ENCODE measurements at regions not wholly inside any gene's neighbourhood (a gene's known extent, or its start where the extent isn't known, plus 50 kb on each side); places are given as distances from the start of the nearest gene placed in this dataset.

DNA sequence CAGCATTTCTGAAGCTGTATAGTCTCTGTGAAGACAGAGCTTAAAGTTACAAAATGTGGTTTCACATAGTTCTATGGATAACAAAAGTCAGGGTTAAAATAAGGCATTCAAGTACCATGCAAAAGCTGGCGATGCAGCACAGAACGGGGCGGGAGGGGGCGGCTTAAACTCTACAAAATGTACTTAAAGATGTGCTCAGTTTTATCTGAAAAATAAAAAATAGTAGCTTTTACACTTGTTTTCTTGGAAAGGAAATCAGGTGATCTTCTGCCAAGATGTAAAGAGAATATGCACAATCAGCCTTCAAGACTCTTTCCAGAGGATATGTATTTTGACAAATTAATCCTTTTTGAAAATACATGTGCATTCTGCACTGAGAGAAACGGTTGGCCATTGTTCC lies 301.7 kb upstream of the EMCN start:
- Mint-ChIP-seq H3K27me3 (ENCODE audit: low read depth) (no peaks in the 10 kb centered on the region), H3K27ac (ENCODE audit: unreplicated experiment) (no peak overlapping the region), H3K4me3 (no peak overlapping the region), H3K36me3 (ENCODE audit: low read depth) (no peaks in the 10 kb centered on the region), H3K4me1 (peaks cover 8% of the 10 kb centered on the region), H3K9me3 (peaks cover 6% of the 10 kb centered on the region)
- DNase-seq (ENCODE audit: low read depth, low spot score) = no peak
- TF ChIP-seq, protein P1, sequence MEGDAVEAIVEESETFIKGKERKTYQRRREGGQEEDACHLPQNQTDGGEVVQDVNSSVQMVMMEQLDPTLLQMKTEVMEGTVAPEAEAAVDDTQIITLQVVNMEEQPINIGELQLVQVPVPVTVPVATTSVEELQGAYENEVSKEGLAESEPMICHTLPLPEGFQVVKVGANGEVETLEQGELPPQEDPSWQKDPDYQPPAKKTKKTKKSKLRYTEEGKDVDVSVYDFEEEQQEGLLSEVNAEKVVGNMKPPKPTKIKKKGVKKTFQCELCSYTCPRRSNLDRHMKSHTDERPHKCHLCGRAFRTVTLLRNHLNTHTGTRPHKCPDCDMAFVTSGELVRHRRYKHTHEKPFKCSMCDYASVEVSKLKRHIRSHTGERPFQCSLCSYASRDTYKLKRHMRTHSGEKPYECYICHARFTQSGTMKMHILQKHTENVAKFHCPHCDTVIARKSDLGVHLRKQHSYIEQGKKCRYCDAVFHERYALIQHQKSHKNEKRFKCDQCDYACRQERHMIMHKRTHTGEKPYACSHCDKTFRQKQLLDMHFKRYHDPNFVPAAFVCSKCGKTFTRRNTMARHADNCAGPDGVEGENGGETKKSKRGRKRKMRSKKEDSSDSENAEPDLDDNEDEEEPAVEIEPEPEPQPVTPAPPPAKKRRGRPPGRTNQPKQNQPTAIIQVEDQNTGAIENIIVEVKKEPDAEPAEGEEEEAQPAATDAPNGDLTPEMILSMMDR (conservative IDR thresholded peaks at IDR 0.05) = no peak

DNA sequence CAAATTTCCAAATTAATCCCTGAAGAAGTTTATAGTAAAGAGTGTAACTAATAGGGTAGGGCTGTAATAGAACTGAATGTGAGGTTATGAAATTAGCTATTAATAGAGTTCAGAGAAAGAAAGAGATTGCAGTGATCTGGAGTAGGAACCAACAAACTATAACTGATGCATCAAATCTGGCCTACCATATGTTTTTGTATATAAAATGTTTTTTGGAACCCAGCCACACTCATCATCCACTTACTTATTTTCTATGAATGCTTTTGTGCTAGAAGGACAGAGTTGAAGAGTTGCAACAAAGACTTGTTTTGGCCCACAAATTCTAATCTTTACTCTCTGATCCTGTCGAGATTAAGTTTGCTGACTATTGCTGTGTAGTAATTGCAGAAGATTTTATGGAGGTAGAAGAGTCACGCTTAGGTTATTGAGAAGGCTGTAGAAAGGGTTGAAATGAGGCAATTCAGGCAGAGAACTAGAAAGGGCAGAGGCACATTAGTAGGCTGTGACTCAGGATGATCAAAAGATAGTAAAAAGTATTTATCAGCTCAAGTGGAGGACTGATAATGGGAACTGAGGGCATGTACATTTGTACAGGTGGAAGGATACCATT lies 298.7 kb upstream of the EMCN start:
- TF ChIP-seq, protein P1 (conservative IDR thresholded peaks at IDR 0.05) = no peak
- Mint-ChIP-seq H3K27ac (ENCODE audit: unreplicated experiment) (peak overlapping the region; percentile 73), H3K36me3 (ENCODE audit: low read depth) (no peaks in the 10 kb centered on the region), H3K9me3 (peaks cover 5% of the 10 kb centered on the region), H3K4me1 (no peaks in the 10 kb centered on the region), H3K4me3 (no peak overlapping the region), H3K27me3 (ENCODE audit: low read depth) (no peaks in the 10 kb centered on the region)
- DNase-seq (ENCODE audit: low read depth, low spot score) = no peak

DNA sequence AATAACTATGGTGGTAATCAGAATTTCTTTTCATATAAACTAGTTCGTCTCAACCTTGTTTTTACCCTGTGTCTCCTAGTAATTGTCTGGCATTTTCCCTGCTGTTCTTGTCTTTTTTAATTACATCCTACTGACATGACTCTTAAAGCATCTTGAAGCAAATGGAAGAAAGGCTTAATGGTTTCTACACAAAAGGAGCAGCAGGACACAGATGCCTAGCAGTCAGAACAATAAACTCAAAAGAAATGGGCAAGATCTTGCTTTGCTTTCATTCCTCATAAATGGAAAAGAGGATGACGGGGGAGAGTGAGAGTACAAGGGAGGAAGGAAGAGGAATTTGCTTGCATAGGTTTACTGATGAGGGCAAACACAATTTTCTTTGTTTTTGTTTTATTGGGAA lies 293.2 kb upstream of the EMCN start:
- no peak overlapping the region for H3K4me3 Mint-ChIP-seq
- no peaks in the 10 kb centered on the region for H3K27me3 Mint-ChIP-seq (ENCODE audit: low read depth)
- H3K27ac Mint-ChIP-seq (ENCODE audit: unreplicated experiment) = no peak overlapping the region
- H3K36me3 Mint-ChIP-seq (ENCODE audit: low read depth) = no peaks in the 10 kb centered on the region
- DNase-seq (ENCODE audit: low read depth, low spot score) = no peak
- TF ChIP-seq, protein P1 (conservative IDR thresholded peaks at IDR 0.05) = no peak
- peaks cover 3% of the 10 kb centered on the region for H3K9me3 Mint-ChIP-seq
- peaks cover 6% of the 10 kb centered on the region for H3K4me1 Mint-ChIP-seq

DNA sequence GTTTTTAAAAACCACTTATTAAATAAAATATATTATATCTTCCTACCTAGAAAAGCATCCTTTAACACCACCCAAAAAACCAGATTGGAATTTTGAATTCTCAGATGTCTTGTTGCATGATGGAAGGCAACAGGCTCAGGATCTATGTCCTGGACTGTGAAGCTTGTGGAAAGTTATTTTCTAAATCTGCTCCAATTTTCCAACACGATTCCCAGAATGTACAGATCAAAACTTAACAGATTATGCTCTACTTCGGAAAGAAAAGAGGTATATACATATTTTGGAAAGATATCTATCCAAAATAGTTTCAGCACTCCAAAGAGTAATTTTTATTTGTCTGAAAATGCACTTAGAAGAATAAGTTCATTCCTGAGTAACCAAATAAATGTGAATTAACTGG lies 291.7 kb upstream of the EMCN start:
- H3K9me3 Mint-ChIP-seq = peaks cover 3% of the 10 kb centered on the region
- H3K36me3 Mint-ChIP-seq (ENCODE audit: low read depth) = no peaks in the 10 kb centered on the region
- no peak for DNase-seq (ENCODE audit: low read depth, low spot score)
- peaks cover 6% of the 10 kb centered on the region for H3K4me1 Mint-ChIP-seq
- TF ChIP-seq, protein P1 (conservative IDR thresholded peaks at IDR 0.05) = no peak
- no peak overlapping the region for H3K27ac Mint-ChIP-seq (ENCODE audit: unreplicated experiment)
- no peak overlapping the region for H3K4me3 Mint-ChIP-seq
- H3K27me3 Mint-ChIP-seq (ENCODE audit: low read depth) = no peaks in the 10 kb centered on the region

DNA sequence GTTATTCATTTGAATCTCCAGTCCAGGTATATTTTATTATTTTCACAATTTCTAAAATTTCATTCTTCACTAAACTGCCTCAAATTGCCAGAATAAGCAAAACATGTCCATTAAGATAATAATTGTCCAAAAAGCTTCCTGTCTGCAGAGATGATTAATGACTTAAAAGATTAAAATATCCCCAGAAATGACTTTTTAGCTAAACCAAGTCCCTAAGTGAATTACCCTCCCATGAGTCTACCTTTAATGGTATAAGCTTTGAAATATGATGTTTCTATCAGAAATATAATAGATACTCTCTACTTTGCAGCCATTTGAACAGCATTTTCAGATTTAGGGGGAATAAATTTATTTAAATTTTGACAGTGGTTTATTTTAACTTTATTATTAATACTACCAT lies 289.2 kb upstream of the EMCN start:
- Mint-ChIP-seq H3K27ac (ENCODE audit: unreplicated experiment) (no peak overlapping the region), H3K9me3 (peaks cover 4% of the 10 kb centered on the region), H3K27me3 (ENCODE audit: low read depth) (no peaks in the 10 kb centered on the region), H3K4me1 (peaks cover 6% of the 10 kb centered on the region), H3K4me3 (no peak overlapping the region), H3K36me3 (ENCODE audit: low read depth) (no peaks in the 10 kb centered on the region)
- DNase-seq (ENCODE audit: low read depth, low spot score) = no peak
- TF ChIP-seq, protein P1 (conservative IDR thresholded peaks at IDR 0.05) = no peak
